Astrocyte (in vitro differentiated cells and primary cell): ENCODE measurements at regions not wholly inside any gene's neighbourhood (a gene's known extent, or its start where the extent isn't known, plus 50 kb on each side); places are given as distances from the start of the nearest gene placed in this dataset.

ENCODE experiments used
- EZH2 ChIP-seq: IDR thresholded peaks from 2 replicates; pipeline ENCODE4 v1.6.1; 2012; ENCODE audit warnings: mild to moderate bottlenecking, low read length, inconsistent platforms; ENCODE audit not compliant: insufficient read depth
- TF ChIP-seq, protein P1 (sequence below): IDR thresholded peaks from 2 replicates; pipeline ENCODE4 v1.5.1; 2011; ENCODE audit warnings: low read depth, mild to moderate bottlenecking, inconsistent platforms, low read length, moderate library complexity; ENCODE audit not compliant: insufficient read depth

DNA sequence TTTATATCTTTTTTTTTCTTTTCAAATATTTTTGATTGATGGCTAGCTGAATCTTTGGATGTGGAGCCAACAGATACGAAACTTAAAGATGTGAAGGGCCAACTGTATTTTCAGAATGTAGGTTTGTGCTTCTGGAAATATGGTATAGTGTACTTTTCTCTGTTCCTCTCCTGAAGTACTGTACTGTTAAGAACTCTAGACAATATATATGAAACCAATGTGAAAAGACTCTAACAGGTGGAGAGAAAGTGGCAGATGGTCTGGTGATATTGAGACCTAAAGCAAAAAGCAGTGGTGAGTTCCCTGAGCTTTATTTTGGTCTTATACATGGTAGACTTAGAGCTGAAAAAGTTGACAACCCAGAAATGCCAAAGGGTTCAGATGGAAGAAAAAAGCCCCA is 185.0 kb upstream of the GRIN3A start:
- TF ChIP-seq, protein P1, sequence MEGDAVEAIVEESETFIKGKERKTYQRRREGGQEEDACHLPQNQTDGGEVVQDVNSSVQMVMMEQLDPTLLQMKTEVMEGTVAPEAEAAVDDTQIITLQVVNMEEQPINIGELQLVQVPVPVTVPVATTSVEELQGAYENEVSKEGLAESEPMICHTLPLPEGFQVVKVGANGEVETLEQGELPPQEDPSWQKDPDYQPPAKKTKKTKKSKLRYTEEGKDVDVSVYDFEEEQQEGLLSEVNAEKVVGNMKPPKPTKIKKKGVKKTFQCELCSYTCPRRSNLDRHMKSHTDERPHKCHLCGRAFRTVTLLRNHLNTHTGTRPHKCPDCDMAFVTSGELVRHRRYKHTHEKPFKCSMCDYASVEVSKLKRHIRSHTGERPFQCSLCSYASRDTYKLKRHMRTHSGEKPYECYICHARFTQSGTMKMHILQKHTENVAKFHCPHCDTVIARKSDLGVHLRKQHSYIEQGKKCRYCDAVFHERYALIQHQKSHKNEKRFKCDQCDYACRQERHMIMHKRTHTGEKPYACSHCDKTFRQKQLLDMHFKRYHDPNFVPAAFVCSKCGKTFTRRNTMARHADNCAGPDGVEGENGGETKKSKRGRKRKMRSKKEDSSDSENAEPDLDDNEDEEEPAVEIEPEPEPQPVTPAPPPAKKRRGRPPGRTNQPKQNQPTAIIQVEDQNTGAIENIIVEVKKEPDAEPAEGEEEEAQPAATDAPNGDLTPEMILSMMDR: no peak
- no peak for TF ChIP-seq EZH2
